Uterus (tissue), 2 donors: ENCODE measurements at regions not wholly inside any gene's neighbourhood (a gene's known extent, or its start where the extent isn't known, plus 50 kb on each side); places are given as distances from the start of the nearest gene placed in this dataset.

Source experiments
- POLR2A ChIP-seq, 2 donors: fragments of 450-650 bp; IDR thresholded peaks; one replicate each; pipeline ENCODE4 v1.6.1; 2016; ENCODE audit warnings: antibody characterized with exemption in 2 of 2, mild to moderate bottlenecking in 1 of 2, moderate library complexity in 1 of 2
- TF ChIP-seq, protein P1 (sequence below), 4 experiments: fragments of 200-600 bp in 2 of 4; fragments of 450-650 bp in 2 of 4; sonication (generic) in 2 of 4; IDR thresholded peaks; one replicate each; pipeline ENCODE4 v1.5.1; 2016 to 2019; ENCODE audit warnings: antibody characterized with exemption in 4 of 4, mild to moderate bottlenecking in 2 of 4, moderate library complexity in 1 of 4

GRCh38 chr14:86166541-86166940, 636.6 kb downstream of the FLRT2 start:
- TF ChIP-seq, protein P1, sequence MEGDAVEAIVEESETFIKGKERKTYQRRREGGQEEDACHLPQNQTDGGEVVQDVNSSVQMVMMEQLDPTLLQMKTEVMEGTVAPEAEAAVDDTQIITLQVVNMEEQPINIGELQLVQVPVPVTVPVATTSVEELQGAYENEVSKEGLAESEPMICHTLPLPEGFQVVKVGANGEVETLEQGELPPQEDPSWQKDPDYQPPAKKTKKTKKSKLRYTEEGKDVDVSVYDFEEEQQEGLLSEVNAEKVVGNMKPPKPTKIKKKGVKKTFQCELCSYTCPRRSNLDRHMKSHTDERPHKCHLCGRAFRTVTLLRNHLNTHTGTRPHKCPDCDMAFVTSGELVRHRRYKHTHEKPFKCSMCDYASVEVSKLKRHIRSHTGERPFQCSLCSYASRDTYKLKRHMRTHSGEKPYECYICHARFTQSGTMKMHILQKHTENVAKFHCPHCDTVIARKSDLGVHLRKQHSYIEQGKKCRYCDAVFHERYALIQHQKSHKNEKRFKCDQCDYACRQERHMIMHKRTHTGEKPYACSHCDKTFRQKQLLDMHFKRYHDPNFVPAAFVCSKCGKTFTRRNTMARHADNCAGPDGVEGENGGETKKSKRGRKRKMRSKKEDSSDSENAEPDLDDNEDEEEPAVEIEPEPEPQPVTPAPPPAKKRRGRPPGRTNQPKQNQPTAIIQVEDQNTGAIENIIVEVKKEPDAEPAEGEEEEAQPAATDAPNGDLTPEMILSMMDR (IDR thresholded peaks at IDR 0.05): no peak
- no peak for TF ChIP-seq POLR2A (IDR thresholded peaks at IDR 0.05)
